ENCODE measurements at regions not wholly inside any gene's neighbourhood (a gene's known extent, or its start where the extent isn't known, plus 50 kb on each side); places are given as distances from the start of the nearest gene placed in this dataset.

DNA sequence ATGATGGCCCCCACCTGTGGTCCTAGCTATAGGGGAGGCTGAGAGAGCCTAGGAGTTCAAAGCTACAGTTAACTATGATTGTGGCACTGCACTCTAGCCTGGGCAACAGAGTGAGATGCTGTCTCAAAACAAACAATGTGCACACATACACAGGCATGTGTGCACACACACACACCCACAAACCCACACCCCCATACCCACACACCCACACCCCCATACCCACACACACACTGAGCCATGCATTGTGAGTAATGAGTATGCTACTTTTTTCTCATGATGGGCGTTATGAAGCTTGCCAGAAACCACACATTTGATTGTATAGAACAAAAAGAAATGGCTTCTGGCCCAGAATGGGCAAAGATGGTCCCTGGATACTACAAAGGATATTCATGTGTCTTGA, 691.1 kb downstream of the SLC4A3 start:
- H3K36me3 ChIP-seq (replicated peaks; ENCODE audit: insufficient read depth, low read depth), result no peaks in the 10 kb centered on the region
- no peak for DNase-seq (ENCODE audit: low spot score)
- H3K4me1 ChIP-seq (ENCODE audit: insufficient read depth), result no peaks in the 10 kb centered on the region
- H3K27me3 ChIP-seq, result no peaks in the 10 kb centered on the region
- no peaks in the 10 kb centered on the region for H3K79me2 ChIP-seq
- no peaks in the 10 kb centered on the region for H4K20me1 ChIP-seq (ENCODE audit: insufficient read depth, poor library complexity, severe bottlenecking)
- no peaks in the 10 kb centered on the region for H3K9me2 ChIP-seq (replicated peaks; ENCODE audit: insufficient read depth)
- TF ChIP-seq, protein P1, sequence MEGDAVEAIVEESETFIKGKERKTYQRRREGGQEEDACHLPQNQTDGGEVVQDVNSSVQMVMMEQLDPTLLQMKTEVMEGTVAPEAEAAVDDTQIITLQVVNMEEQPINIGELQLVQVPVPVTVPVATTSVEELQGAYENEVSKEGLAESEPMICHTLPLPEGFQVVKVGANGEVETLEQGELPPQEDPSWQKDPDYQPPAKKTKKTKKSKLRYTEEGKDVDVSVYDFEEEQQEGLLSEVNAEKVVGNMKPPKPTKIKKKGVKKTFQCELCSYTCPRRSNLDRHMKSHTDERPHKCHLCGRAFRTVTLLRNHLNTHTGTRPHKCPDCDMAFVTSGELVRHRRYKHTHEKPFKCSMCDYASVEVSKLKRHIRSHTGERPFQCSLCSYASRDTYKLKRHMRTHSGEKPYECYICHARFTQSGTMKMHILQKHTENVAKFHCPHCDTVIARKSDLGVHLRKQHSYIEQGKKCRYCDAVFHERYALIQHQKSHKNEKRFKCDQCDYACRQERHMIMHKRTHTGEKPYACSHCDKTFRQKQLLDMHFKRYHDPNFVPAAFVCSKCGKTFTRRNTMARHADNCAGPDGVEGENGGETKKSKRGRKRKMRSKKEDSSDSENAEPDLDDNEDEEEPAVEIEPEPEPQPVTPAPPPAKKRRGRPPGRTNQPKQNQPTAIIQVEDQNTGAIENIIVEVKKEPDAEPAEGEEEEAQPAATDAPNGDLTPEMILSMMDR (IDR thresholded peaks at IDR 0.05; ENCODE audit: poor library complexity), result no peak
- TF ChIP-seq EZH2phosphoT487 (IDR thresholded peaks at IDR 0.05; ENCODE audit: low read depth, severe bottlenecking, unreplicated experiment) (no peak), EZH2 (IDR thresholded peaks at IDR 0.05; ENCODE audit: borderline replicate concordance) (no peak)
- no peaks in the 10 kb centered on the region for H3K9me3 ChIP-seq (ENCODE audit: low read depth)
- 88% methylated on average over 1 of the region's 1 CpG for WGBS (ENCODE audit: low lambda C conversion rate, missing lambda C conversion rate)
- H2AFZ ChIP-seq, result no peak overlapping the region
- no peak overlapping the region for H3K27ac ChIP-seq
- H3K4me2 ChIP-seq, result no peak overlapping the region
- no peak overlapping the region for H3K4me3 ChIP-seq

DNA sequence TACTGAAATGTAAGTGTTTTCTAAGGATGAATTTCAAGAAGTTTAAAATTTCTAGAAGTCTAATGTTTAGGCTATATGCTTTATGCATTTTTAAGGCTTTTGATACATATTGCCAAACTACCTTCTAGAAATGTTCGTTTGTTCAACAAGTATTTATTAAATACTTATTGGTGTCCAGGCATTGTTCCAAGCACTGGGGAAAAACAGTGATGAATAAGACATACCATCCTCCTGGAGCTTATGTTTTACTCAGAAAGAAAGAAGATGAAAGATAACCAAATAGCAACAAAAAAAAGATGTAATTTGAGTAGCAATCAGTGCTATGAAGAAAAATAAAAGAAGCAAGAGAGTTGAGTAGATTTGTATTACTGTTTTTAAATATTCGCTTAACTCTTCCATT, 692.9 kb downstream of the SLC4A3 start:
- no peak for DNase-seq (ENCODE audit: low spot score)
- Histone ChIP-seq H3K27ac (no peak overlapping the region), H3K9me3 (ENCODE audit: low read depth) (no peaks in the 10 kb centered on the region), H3K4me2 (no peak overlapping the region), H4K20me1 (ENCODE audit: insufficient read depth, poor library complexity, severe bottlenecking) (no peaks in the 10 kb centered on the region), H3K27me3 (no peaks in the 10 kb centered on the region), H3K4me3 (no peak overlapping the region), H3K36me3 (replicated peaks; ENCODE audit: insufficient read depth, low read depth) (no peaks in the 10 kb centered on the region), H3K4me1 (ENCODE audit: insufficient read depth) (no peaks in the 10 kb centered on the region), H2AFZ (no peak overlapping the region), H3K9me2 (replicated peaks; ENCODE audit: insufficient read depth) (no peaks in the 10 kb centered on the region), H3K79me2 (no peaks in the 10 kb centered on the region)
- 77% methylated on average over 2 of the region's 2 CpGs for WGBS (ENCODE audit: low lambda C conversion rate, missing lambda C conversion rate)
- TF ChIP-seq, protein P1 (IDR thresholded peaks at IDR 0.05; ENCODE audit: poor library complexity), result no peak
- TF ChIP-seq EZH2phosphoT487 (IDR thresholded peaks at IDR 0.05; ENCODE audit: low read depth, severe bottlenecking, unreplicated experiment) (no peak), EZH2 (IDR thresholded peaks at IDR 0.05; ENCODE audit: borderline replicate concordance) (no peak)

DNA sequence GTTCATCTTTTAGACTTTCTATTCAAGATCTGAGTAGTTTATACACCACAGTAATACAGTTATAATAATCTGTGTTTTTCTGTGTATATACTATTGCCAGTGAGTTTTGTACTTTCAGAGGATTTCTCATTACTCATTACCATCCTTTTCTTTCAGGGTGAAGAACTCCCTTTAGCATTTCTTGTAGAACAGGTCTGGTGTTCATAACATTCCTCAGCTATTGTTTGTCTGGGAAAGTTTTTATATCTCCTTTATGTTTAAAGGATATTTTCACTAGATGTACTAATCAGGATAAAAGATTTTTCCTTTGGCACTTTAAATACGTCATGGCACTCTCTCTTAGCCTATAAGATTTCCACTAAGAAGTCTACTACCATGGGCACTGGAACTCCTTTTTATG, 705.5 kb downstream of the SLC4A3 start:
- no peaks in the 10 kb centered on the region for H4K20me1 ChIP-seq (ENCODE audit: insufficient read depth, poor library complexity, severe bottlenecking)
- 77% methylated on average over 1 of the region's 1 CpG for WGBS (ENCODE audit: low lambda C conversion rate, missing lambda C conversion rate)
- H3K79me2 ChIP-seq, result no peaks in the 10 kb centered on the region
- TF ChIP-seq, protein P1 (IDR thresholded peaks at IDR 0.05; ENCODE audit: poor library complexity), result no peak
- no peak for TF ChIP-seq EZH2phosphoT487 (IDR thresholded peaks at IDR 0.05; ENCODE audit: low read depth, severe bottlenecking, unreplicated experiment)
- TF ChIP-seq EZH2 (IDR thresholded peaks at IDR 0.05; ENCODE audit: borderline replicate concordance), result no peak
- no peaks in the 10 kb centered on the region for H3K4me1 ChIP-seq (ENCODE audit: insufficient read depth)
- H3K27me3 ChIP-seq, result no peaks in the 10 kb centered on the region
- H3K4me2 ChIP-seq, result no peak overlapping the region
- H3K9me2 ChIP-seq (replicated peaks; ENCODE audit: insufficient read depth), result no peaks in the 10 kb centered on the region
- no peak overlapping the region for H3K27ac ChIP-seq
- H3K36me3 ChIP-seq (replicated peaks; ENCODE audit: insufficient read depth, low read depth), result no peaks in the 10 kb centered on the region
- H3K4me3 ChIP-seq, result no peak overlapping the region
- no peaks in the 10 kb centered on the region for H3K9me3 ChIP-seq (ENCODE audit: low read depth)
- DNase-seq (ENCODE audit: low spot score), result no peak
- no peak overlapping the region for H2AFZ ChIP-seq

DNA sequence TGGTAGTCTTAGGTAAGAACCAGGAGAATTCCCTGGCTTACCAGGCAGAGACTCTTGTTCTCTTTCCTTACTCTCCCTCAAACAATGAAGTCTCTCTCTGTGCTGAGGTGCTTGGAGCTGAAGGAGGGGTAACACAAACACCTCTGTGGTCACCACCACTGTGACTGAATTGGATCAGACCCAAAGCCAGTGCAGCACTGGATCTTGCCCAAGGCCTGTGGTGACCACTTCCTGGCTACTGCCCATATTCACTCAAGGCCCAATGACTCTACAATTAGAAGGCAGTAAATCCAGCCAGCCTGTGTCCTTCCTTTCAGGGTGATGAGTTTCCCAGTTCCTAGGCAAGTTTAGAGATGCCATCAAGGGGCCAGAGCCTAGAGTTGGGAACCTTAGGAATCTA, 706.8 kb downstream of the SLC4A3 start:
- H3K4me2 ChIP-seq, result no peak overlapping the region
- H3K4me1 ChIP-seq (ENCODE audit: insufficient read depth), result no peaks in the 10 kb centered on the region
- H3K9me3 ChIP-seq (ENCODE audit: low read depth), result no peaks in the 10 kb centered on the region
- no peak overlapping the region for H2AFZ ChIP-seq
- no peaks in the 10 kb centered on the region for H3K79me2 ChIP-seq
- H3K36me3 ChIP-seq (replicated peaks; ENCODE audit: insufficient read depth, low read depth), result no peaks in the 10 kb centered on the region
- no peaks in the 10 kb centered on the region for H4K20me1 ChIP-seq (ENCODE audit: insufficient read depth, poor library complexity, severe bottlenecking)
- H3K27ac ChIP-seq, result no peak overlapping the region
- no peak for TF ChIP-seq EZH2 (IDR thresholded peaks at IDR 0.05; ENCODE audit: borderline replicate concordance)
- TF ChIP-seq EZH2phosphoT487 (IDR thresholded peaks at IDR 0.05; ENCODE audit: low read depth, severe bottlenecking, unreplicated experiment), result no peak
- TF ChIP-seq, protein P1 (IDR thresholded peaks at IDR 0.05; ENCODE audit: poor library complexity), result no peak
- no peak for DNase-seq (ENCODE audit: low spot score)
- H3K4me3 ChIP-seq, result no peak overlapping the region
- no peaks in the 10 kb centered on the region for H3K27me3 ChIP-seq
- no peaks in the 10 kb centered on the region for H3K9me2 ChIP-seq (replicated peaks; ENCODE audit: insufficient read depth)

Data from hepatocyte (in vitro differentiated cells).